Inflammatory macrophage treated with lipopolysaccharide for 1 hour (primary cell): ENCODE measurements at regions not wholly inside any gene's neighbourhood (a gene's known extent, or its start where the extent isn't known, plus 50 kb on each side); places are given as distances from the start of the nearest gene placed in this dataset.

ENCODE experiments used
- DNase-seq, 2 donors: peaks; one replicate each; pipeline ENCODE4 v3.0.0-alpha.2; 2020 to 2022

- no peak for DNase-seq
Observed at GRCh38 chr19:29432677-29433076, 93.1 kb upstream of the VSTM2B start.

- DNase-seq = no peak
Observed at GRCh38 chr19:29436591-29437103, 89.1 kb upstream of the VSTM2B start.

- DNase-seq = no peak
Observed at GRCh38 chr19:29439021-29439420, 86.8 kb upstream of the VSTM2B start.

- DNase-seq = no peak
Observed at GRCh38 chr19:29439688-29440550, 85.9 kb upstream of the VSTM2B start.

GRCh38 chr19:29442094-29442493 is 83.7 kb upstream of the VSTM2B start:
- no peak for DNase-seq

- DNase-seq = no peak
Observed at GRCh38 chr19:29442910-29443309, 82.9 kb upstream of the VSTM2B start.

DNA sequence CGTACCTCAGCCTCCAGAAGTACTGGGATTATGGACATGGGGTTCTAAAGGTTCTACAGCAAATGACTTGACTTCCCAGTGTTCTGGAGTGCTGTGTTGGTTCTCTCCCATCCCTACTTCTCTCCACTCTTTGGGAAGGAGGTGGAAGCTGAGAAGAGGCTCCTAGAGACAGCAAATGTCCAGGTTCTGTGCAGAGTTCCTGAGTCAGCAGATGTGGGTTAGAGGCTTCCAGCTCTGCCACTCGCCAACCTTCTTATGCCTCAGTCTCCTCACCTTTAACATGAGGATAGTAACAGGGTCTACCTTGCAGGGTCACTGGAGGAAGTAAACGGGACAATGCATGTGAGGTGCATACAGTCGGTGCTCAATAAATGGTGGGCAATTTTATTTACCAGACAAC is 80.5 kb upstream of the VSTM2B start:
- no peak for DNase-seq

DNA sequence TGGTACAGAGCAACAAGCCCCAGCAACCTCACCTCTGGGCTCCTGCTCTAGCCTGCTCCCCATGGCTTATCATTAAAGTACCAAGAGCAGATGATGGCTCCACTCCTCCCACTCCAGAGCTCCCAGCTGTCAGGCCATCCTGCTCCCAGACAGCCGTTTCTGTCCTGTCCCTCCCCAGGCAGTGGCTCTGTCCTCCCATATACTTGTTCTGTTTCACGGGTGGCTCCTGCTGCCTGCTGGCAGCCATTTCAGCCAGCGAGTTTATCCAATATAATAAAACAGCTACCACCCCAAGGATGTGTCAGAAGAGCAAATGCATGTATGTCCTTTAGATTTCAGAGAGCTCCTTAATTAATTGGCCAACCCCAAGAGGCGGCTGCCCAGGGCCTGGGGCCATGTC is 79.4 kb upstream of the VSTM2B start:
- no peak for DNase-seq

DNA sequence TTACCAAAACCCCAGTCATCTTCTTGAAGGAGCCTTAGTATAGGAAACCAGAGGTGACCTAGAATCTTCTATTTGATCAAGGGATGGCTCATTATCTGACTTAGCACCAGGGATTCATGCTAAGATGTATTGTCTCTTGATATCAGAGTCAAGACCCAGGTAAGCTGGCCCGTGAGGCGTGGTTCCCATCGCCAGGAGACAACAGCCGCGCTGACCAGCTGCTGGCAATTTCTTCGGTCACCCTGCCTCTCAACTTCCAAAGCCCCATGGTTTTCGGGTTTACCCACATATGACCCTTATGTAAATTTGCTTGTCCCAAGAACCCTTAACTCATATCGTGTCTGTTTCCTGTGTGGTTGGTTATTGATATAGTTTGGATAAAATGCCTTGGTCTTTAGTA is 77.7 kb upstream of the VSTM2B start:
- DNase-seq = no peak

DNA sequence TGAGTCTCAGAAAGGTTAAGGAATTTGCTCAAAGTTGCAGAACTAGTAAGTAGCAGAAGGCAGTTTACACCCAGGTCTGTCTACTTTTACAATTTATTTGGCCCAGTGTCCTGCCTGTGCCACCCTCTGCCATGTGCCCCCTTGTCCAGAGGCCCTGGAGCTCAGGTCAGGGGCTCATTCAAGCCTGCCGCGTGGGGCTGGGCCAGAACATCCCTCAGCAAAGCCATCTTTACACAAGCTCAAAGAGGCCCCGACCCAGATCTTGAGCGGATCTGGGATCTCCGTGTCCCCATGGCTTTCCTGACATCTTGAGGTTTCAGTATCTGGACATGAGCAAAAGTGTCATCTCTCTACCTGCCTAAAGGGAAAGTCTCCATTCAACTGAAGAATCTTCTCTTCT is 76.4 kb upstream of the VSTM2B start:
- no peak for DNase-seq

DNA sequence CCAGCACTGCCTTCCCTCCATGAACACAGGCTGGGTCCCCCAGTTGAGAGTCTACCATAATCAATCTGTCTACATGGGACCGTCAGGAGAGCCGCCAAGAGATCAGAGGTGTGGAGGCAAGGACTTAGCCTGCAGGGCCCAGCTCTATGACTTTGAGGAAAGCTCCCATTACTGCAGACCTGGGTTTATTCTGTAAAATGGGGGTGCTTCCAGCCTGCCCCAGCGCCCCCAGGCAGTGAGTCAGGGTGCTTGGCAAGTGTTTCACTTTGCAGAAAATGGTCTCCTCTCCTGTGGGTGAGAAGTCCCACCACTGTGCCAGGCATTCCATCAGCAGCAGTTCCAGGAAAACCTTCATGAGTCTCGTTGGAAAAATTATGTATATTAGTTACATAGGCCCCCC is 75.5 kb upstream of the VSTM2B start:
- DNase-seq = no peak

- no peak for DNase-seq
Observed at GRCh38 chr19:29450812-29451211, 75.0 kb upstream of the VSTM2B start.

DNA sequence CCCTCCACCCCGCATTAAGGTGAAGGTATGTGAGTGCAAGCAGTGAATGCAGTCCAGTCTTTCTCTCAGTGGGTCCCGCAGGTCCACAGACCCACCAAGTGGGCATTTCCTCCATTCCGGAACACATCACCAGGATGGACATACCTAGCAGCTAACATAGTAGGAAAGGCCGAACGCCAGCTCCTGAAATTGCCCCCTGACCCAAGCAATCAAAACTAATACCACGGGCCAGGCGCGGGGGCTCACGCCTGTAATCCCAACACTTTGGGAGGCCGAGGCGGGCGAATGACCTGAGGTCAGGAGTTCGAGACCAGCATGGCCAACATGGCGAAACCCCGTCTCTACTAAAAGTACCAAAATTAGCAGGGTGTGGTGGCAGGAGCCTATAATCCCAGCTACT is 71.7 kb upstream of the VSTM2B start:
- no peak for DNase-seq

DNA sequence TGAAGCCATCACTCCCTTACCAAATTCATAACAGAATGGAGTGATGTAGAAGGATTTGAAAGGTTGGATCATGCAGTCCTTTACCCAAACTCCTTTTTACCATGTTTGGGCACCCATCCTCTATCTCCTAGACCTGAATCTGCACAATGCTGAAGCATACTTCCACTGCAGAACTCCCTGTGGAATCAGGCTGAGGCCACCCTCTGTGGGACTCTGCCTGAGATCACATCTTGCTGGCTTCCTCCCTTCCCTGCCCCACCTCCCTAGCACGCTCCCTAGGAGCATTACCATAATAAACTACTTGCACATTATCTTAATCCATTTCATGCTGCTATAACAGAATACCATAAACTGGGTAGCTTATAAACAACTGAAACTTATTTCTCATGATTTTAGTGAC is 68.4 kb upstream of the VSTM2B start:
- DNase-seq = no peak

DNA sequence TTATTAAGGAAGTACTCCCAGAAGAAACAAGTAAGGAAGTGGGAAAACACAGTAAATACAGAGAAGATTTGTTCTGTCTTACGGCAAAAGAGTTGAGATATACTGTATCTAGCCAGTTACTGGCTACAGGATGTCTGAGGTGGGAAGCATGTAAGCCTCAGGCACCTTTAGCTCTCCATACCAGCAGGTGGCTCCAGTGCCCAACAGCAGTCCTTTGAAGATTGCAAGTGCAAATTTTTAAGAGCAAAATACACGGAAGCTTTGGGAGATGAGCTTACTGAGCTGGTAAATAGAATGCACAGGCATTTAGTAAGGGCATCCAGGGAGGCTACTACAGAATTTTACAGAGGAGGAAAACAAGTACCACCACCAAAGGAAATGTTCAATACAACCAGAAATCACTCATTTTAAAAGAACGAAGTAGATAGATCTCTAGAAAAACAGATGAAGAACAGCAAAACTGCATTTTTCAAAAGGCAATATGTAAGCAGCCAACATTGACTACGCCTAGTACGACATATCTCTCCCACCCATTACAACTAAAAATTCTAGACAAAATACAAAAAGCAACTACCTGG is 57.9 kb upstream of the VSTM2B start:
- no peak for DNase-seq

GRCh38 chr19:29475469-29475868 is 50.3 kb upstream of the VSTM2B start:
- no peak for DNase-seq
